ENCODE measurements at regions not wholly inside any gene's neighbourhood (a gene's known extent, or its start where the extent isn't known, plus 50 kb on each side); places are given as distances from the start of the nearest gene placed in this dataset.

DNA sequence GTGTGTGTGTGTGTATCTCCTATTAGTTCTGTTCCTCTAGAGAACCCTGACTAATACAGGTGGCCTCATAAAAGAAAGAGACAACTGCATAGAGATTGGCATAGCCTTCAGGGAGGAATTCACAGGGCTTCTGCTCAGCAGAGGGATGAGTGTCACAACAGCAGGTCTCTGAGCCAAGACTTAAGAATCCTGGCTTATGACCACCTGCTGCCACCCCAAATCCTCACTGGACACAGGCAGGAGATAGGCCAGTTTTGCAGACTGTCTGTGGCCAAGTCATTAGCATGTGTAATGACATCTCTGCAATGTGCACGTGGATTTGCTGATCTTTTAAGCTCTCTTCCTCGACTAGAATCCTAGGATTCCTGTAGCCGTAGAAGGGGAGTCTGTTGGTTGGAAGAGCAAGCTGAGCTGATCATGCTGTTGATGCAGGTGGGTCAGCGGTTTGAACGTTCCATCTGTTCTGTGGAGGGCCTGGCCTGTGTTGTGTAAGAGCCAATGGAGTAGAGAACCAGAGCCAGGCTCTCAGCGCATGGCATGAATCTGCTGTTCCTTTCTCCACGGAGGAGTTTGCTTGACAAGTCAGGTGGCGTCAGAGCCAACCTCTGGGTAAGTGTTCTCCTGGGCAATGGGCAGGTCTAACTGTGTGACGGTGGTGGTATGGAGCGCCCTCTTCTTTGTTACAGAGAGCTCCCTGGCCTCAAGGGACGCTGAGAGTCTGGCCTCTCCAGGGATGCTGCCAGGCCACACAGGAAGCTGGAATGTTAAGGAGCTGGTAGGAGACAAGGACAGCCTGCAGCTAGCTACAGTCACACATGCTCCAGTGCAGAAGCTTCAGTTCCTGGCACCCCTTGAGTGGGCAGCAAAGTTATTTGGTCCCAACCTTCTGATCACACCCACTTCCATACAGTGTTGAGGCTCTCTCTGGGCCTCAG, 503.1 kb downstream of the FOXO1 start:
- Mint-ChIP-seq H3K4me1 (peaks cover 20% of the 10 kb centered on the region), H3K9me3 (peaks cover 2% of the 10 kb centered on the region), H3K27me3 (no peaks in the 10 kb centered on the region), H3K36me3 (ENCODE audit: low read depth) (peaks cover 4% of the 10 kb centered on the region), H3K4me3 (no peak overlapping the region), H3K27ac (no peak overlapping the region)
- DNase-seq, result no peak
- ChIA-PET POLR2A (no interaction called here), CTCF (interaction anchor here (0.9 to 2.0 kb wide), 6 partner anchors 11 to 27 kb away, joined by 3 to 7 read pairs (median 4); no protein-coding TSS in a partner anchor)

DNA sequence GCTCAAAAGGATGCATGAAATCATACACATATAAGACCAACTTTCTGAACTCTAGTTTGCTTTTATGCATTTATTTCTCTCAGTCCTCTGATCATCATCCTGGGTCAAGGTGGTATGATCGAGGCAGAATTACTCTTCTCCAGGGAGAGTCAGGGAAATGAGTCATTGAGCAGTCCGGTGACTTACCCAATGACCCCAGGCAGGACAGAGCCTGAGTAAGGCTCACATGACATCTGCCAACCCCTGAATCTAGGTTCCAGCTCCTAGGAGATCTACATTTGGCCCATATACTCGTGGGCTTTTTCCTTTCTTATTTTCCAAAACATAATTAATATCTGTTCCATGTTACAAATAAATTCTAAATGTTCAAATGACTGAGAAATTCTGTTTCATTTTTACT, 502.3 kb downstream of the FOXO1 start:
- H3K27me3 Mint-ChIP-seq, result no peaks in the 10 kb centered on the region

DNA sequence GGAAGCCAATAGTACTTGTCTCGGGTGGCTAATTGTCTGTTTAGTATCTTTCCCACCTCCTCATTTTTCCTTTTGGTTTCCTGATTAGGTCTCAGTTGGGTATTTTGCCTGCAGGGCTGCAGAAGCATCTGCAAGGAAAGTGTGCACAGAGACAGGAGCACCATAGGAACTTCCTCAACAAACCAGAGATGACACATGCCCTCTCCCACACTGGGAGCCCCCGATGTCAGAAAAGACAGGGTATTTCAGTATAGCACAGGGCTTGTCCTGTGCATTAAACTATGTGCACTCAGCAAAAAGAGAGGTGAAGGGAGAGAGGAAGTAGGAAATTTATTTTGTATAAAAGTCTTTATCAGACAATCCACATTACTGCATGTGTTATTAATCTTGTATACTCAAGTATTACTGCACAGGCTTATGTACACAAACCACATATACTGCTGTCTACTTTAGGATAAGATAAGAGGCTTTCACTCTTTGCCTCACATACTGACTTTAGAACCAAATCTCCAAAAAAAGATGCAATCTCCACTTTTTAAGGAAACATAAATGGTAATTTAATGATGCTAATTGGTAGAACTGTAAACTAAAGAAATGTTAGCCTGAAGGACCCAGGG, 501.0 kb downstream of the FOXO1 start:
- CTCF ChIA-PET, result interaction anchor here (3.7 kb wide), 1 partner anchor 17 kb away, joined by 15 read pairs; no protein-coding TSS in a partner anchor
- peaks cover 2% of the 10 kb centered on the region for H3K9me3 Mint-ChIP-seq
- no peak for DNase-seq
- H3K36me3 Mint-ChIP-seq (ENCODE audit: low read depth), result peaks cover 4% of the 10 kb centered on the region
- H3K4me1 Mint-ChIP-seq, result peaks cover 20% of the 10 kb centered on the region
- H3K27me3 Mint-ChIP-seq, result no peaks in the 10 kb centered on the region
- POLR2A ChIA-PET, result no interaction called here
- H3K27ac Mint-ChIP-seq, result no peak overlapping the region
- H3K4me3 Mint-ChIP-seq, result no peak overlapping the region

More for the DNA sequence above, 502.3 kb downstream of the FOXO1 start:
- ChIA-PET POLR2A (no interaction called here), CTCF (interaction anchor here (1.1 to 2.0 kb wide), 2 partner anchors 10 to 26 kb away, joined by 4 to 7 read pairs; no protein-coding TSS in a partner anchor)
- peaks cover 2% of the 10 kb centered on the region for H3K9me3 Mint-ChIP-seq
- H3K36me3 Mint-ChIP-seq (ENCODE audit: low read depth), result peaks cover 4% of the 10 kb centered on the region
- DNase-seq, result no peak
- H3K27ac Mint-ChIP-seq, result no peak overlapping the region
- H3K4me3 Mint-ChIP-seq, result no peak overlapping the region
- H3K4me1 Mint-ChIP-seq, result peaks cover 17% of the 10 kb centered on the region

DNA sequence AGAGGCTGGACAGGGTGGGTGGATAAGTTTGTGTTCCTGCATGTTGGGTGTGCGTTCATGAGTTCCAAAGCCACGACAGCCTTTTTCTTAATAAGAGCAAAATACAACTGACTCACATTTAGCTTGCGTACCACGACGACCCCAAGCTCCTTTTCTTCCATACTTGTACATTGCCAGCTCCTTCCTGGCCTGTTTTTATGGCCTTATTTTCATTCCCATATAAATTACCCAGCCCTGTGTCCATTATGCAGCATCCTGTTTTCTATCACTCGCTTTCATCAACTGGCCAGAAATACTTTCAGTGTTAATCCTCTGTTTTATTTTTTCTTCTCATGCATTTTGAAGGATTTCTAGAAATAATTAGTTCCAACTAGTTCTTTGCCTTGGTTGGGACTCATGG, 499.1 kb downstream of the FOXO1 start:
- CTCF ChIA-PET, result interaction anchor here (0.7 to 3.7 kb wide), 8 partner anchors 8 to 175 kb away, joined by 3 to 15 read pairs (median 4); no protein-coding TSS in a partner anchor
- no peak for DNase-seq
- no peak overlapping the region for H3K27ac Mint-ChIP-seq
- H3K4me1 Mint-ChIP-seq, result peaks cover 32% of the 10 kb centered on the region
- POLR2A ChIA-PET, result no interaction called here
- peaks cover 6% of the 10 kb centered on the region for H3K36me3 Mint-ChIP-seq (ENCODE audit: low read depth)
- no peak overlapping the region for H3K4me3 Mint-ChIP-seq
- no peaks in the 10 kb centered on the region for H3K27me3 Mint-ChIP-seq
- H3K9me3 Mint-ChIP-seq, result peaks cover 7% of the 10 kb centered on the region

DNA sequence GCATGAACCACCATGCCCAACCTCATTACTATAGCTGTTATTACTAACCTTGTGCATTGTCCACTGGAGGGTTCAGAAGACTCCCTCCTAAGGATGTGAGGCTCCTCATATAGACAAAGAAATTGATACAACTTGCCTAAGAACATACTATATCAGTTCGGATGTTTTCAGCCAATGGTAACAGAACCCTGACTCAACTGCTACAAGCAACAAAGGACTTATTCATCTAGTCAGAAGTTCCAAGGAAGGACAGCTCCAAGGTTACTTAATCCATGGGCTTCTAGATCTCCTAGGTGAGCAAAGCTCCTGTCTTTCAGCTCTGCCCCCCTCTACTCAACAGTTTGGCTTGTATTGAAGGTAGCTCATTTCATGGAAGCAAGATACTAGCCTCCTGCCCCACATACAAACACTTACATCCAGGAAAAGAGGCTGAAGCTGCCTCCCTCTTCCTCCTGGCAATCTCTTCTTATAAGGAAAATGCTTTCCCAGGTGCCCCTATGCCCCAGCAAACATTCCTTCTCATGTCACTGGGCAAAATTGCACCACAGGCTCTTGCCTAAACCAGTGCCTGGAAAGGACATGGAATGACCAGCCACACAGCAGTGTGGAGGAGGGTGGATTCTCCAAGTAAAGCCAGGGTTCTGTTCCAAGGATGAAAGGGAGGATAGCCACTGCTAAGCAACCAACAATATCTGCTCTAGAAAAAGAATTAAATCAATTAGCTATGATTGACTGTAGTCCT, 497.8 kb downstream of the FOXO1 start:
- ChIA-PET CTCF (interaction anchor here (1.0 to 3.7 kb wide), 4 partner anchors 9 to 20 kb away, joined by 4 to 15 read pairs (median 6); no protein-coding TSS in a partner anchor), POLR2A (no interaction called here)
- Mint-ChIP-seq H3K36me3 (ENCODE audit: low read depth) (peaks cover 6% of the 10 kb centered on the region), H3K4me1 (peaks cover 39% of the 10 kb centered on the region), H3K27me3 (no peaks in the 10 kb centered on the region), H3K4me3 (no peak overlapping the region), H3K27ac (no peak overlapping the region), H3K9me3 (peaks cover 7% of the 10 kb centered on the region)
- no peak for DNase-seq

DNA sequence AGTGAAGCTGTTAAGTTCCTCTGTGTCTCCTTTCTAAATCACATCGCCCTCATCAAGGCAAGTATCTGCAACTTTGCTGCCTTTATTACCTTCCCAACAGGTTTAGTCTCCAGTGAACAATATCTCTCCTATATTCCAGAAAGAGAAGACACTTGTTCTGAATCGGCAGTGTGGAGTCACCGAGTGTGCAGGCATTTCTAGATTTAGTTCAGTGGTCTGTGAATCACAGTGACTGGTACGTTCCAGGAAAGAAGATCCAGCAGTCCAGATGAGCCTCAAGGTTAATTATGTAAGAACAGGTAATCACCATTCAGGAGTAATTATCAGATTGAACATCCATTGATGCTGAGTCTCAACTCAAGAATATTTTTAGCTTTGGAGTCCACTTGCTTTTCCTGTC, 497.0 kb downstream of the FOXO1 start:
- Mint-ChIP-seq H3K4me1 (peaks cover 39% of the 10 kb centered on the region), H3K9me3 (peaks cover 7% of the 10 kb centered on the region), H3K27me3 (no peaks in the 10 kb centered on the region), H3K36me3 (ENCODE audit: low read depth) (peaks cover 6% of the 10 kb centered on the region), H3K27ac (no peak overlapping the region), H3K4me3 (no peak overlapping the region)
- CTCF ChIA-PET, result interaction anchor here (1.0 to 2.4 kb wide), 2 partner anchors 11 to 31 kb away, joined by 3 to 8 read pairs; no protein-coding TSS in a partner anchor
- POLR2A ChIA-PET, result no interaction called here
- DNase-seq, result no peak

DNA sequence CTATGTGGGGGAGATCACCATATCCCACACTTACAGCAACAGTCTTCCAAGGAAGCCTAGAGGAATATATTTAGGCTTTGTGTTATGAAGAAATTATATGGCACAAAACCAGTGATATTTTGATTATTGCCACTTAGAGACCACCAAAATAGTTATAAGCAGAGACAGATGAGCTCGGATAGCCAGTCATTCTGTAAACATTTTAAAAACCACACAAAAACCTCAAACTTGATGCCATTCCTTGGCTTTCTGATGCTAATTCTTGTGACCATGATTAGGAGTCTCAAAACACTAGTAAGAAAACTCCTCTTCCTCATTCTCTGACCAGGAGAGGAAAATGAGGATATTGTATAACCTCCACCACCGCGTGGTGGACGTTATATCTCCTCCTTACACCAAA, 496.4 kb downstream of the FOXO1 start:
- Mint-ChIP-seq H3K36me3 (ENCODE audit: low read depth) (peaks cover 7% of the 10 kb centered on the region), H3K27me3 (no peaks in the 10 kb centered on the region), H3K4me1 (peaks cover 39% of the 10 kb centered on the region), H3K27ac (no peak overlapping the region), H3K4me3 (no peak overlapping the region), H3K9me3 (peaks cover 9% of the 10 kb centered on the region)
- no peak for DNase-seq
- POLR2A ChIA-PET, result no interaction called here
- CTCF ChIA-PET, result interaction anchor here (1.0 kb wide), 1 partner anchor 30 kb away, joined by 3 read pairs; no protein-coding TSS in a partner anchor

DNA sequence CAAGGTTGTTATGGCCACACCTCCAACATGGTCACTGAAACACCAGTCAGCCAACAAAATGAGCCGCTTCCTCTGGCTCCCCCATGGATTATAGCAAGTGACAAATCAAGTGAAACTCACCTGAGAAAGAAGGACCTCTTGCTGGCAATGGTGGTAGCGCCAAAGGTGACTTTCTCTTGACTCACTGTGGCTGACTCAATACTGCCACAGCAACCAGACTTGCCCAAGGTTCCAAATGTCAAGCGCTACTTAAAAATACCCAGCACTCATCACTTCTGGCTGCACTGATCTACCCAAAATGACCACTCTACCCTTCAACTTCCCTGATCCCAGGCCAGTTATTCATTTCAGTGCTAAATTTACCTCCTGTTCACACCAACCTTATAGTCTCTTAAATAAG, 495.5 kb downstream of the FOXO1 start:
- Mint-ChIP-seq H3K9me3 (peaks cover 7% of the 10 kb centered on the region), H3K36me3 (ENCODE audit: low read depth) (peaks cover 7% of the 10 kb centered on the region), H3K27ac (no peak overlapping the region), H3K4me3 (no peak overlapping the region), H3K27me3 (no peaks in the 10 kb centered on the region), H3K4me1 (peaks cover 33% of the 10 kb centered on the region)
- POLR2A ChIA-PET, result no interaction called here
- CTCF ChIA-PET, result interaction anchor here (0.6 to 0.7 kb wide), 4 partner anchors 13 to 1870 kb away, joined by 3 to 5 read pairs (median 3); no protein-coding TSS in a partner anchor
- DNase-seq, result no peak

DNA sequence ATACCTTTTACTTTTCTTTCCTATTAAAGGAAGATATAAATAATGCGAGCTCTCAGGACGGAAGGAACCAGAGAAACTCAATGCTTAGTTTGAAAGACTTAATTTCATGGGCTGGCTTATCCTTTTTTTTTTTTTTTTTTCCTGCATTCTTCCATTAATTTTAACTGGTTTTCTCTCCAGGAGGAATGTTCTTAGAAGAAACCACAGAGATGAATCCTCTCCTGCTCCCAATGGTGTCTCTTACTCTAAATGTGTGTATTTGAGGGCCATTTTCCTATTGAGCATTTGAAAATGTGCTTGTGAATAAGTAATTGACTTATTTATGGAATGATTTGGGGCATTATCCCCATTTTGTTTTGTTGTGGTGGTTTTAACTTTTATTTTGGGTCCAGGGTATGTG, 494.9 kb downstream of the FOXO1 start:
- DNase-seq, result no peak
- POLR2A ChIA-PET, result no interaction called here
- H3K27me3 Mint-ChIP-seq, result no peaks in the 10 kb centered on the region
- H3K36me3 Mint-ChIP-seq (ENCODE audit: low read depth), result peaks cover 9% of the 10 kb centered on the region
- CTCF ChIA-PET, result interaction anchor here (0.6 to 0.7 kb wide), 4 partner anchors 14 to 1869 kb away, joined by 3 to 5 read pairs (median 3); no protein-coding TSS in a partner anchor
- H3K4me1 Mint-ChIP-seq, result peaks cover 32% of the 10 kb centered on the region
- no peak overlapping the region for H3K4me3 Mint-ChIP-seq
- no peak overlapping the region for H3K27ac Mint-ChIP-seq
- peaks cover 11% of the 10 kb centered on the region for H3K9me3 Mint-ChIP-seq

DNA sequence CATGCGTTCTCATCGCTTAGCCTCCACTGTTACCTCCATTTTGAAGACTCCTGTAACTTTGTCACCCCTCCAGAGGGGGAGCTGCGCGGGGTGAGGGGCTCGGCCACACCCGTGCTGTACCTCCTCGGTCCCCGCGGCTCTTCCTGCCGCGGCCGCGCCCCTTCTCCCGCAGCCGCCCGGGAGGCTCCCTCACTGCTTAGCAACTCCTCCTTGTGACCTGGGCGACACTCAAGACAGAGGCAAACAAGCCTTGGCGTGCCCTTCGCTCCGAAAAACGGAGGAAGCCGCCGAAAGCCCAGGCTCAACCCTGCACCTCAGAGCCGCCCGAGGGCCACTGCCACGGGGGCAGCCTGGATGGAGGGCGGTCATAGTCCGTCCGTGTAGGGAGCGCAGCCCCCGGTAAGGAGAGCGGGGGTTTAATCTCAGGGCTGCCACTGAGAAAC, 494.3 kb downstream of the FOXO1 start:
- ChIA-PET POLR2A (no interaction called here), CTCF (interaction anchor here (0.9 kb wide), 1 partner anchor 9 kb away, joined by 3 read pairs; no protein-coding TSS in a partner anchor)
- H3K9me3 Mint-ChIP-seq, result peaks cover 11% of the 10 kb centered on the region
- DNase-seq, result no peak
- peaks cover 9% of the 10 kb centered on the region for H3K36me3 Mint-ChIP-seq (ENCODE audit: low read depth)
- H3K4me1 Mint-ChIP-seq, result peaks cover 29% of the 10 kb centered on the region
- H3K27me3 Mint-ChIP-seq, result no peaks in the 10 kb centered on the region
- H3K4me3 Mint-ChIP-seq, result no peak overlapping the region
- no peak overlapping the region for H3K27ac Mint-ChIP-seq

DNA sequence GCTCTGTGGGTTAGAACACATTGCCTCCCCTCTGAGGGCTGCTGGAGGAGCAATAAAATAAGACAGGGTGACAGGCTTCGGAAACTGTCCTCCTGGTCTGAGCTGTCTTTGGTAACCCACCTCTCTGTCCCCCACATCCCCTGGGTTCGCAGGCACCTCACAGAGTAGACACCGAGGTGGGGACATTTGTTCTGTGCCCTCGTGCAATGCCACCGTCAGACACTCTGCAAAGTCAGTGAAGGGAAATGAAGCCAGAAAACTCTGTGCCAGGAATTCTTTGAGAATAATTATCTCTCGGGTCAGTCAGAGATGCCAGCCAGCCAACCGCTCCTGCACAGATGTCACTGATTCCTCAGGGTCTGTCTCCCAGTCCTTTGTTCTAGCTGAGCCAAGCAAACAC, 493.6 kb downstream of the FOXO1 start:
- DNase-seq, result no peak
- peaks cover 11% of the 10 kb centered on the region for H3K9me3 Mint-ChIP-seq
- peaks cover 32% of the 10 kb centered on the region for H3K4me1 Mint-ChIP-seq
- no peak overlapping the region for H3K4me3 Mint-ChIP-seq
- no peak overlapping the region for H3K27ac Mint-ChIP-seq
- H3K36me3 Mint-ChIP-seq (ENCODE audit: low read depth), result peaks cover 5% of the 10 kb centered on the region
- CTCF ChIA-PET, result interaction anchor here (0.9 to 2.1 kb wide), 4 partner anchors 9 to 112 kb away, joined by 3 to 8 read pairs (median 3); no protein-coding TSS in a partner anchor
- H3K27me3 Mint-ChIP-seq, result no peaks in the 10 kb centered on the region
- POLR2A ChIA-PET, result no interaction called here

DNA sequence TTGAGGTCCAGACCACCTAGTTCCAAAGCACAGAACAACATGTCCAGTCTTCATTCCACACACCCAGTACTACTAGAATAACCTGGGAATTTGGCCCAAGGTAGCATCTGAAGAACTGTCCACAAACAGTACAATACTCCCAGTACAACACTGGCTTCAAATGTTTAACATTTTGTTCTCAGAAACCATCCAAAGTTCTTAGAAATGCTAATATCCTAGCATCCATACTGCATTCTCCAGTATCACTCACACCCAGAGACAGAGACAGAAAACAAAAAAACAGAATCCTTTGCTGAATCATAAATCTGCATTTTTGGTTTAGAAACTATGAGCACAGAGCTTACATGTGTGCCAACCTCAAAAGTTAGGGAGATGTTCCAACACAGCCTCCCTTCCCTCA, 490.8 kb downstream of the FOXO1 start:
- Mint-ChIP-seq H3K9me3 (peaks cover 11% of the 10 kb centered on the region), H3K4me3 (no peak overlapping the region), H3K4me1 (peaks cover 50% of the 10 kb centered on the region), H3K36me3 (ENCODE audit: low read depth) (peaks cover 11% of the 10 kb centered on the region), H3K27ac (no peak overlapping the region), H3K27me3 (no peaks in the 10 kb centered on the region)
- ChIA-PET CTCF (interaction anchor here (1.9 to 2.8 kb wide), 3 partner anchors 9 to 12 kb away, joined by 5 to 10 read pairs (median 7); no protein-coding TSS in a partner anchor), POLR2A (no interaction called here)
- DNase-seq, result no peak
